Stomach smooth muscle (tissue), 2 donors: ENCODE measurements at regions not wholly inside any gene's neighbourhood (a gene's known extent, or its start where the extent isn't known, plus 50 kb on each side); places are given as distances from the start of the nearest gene placed in this dataset.

ENCODE experiments used
- H3K27ac ChIP-seq: one replicate; pipeline ENCODE4 v1.7.0; 2013; ENCODE audit warnings: mild to moderate bottlenecking, low read length, inconsistent platforms
- H3K27me3 ChIP-seq, 2 donors: one replicate each; pipeline ENCODE4 v1.7.0; 2013; ENCODE audit warnings: low read length in 2 of 2; ENCODE audit not compliant: insufficient read depth in 2 of 2, control insufficient read depth in 1 of 2
- H3K36me3 ChIP-seq, 2 donors: one replicate each; pipeline ENCODE4 v1.7.0; 2013; ENCODE audit warnings: low read length in 2 of 2; ENCODE audit not compliant: control insufficient read depth in 2 of 2, insufficient read depth in 2 of 2
- H3K4me1 ChIP-seq: one replicate; pipeline ENCODE4 v1.7.0; 2013; ENCODE audit warnings: low read length; ENCODE audit not compliant: control insufficient read depth, insufficient read depth
- H3K4me3 ChIP-seq, 2 donors: one replicate each; pipeline ENCODE4 v1.7.0; 2013; ENCODE audit warnings: low read length in 2 of 2
- H3K9ac ChIP-seq, 2 donors: one replicate each; pipeline ENCODE4 v1.7.0; 2013; ENCODE audit warnings: low read length in 2 of 2, mild to moderate bottlenecking in 1 of 2
- H3K9me3 ChIP-seq, 2 donors: one replicate each; pipeline ENCODE4 v1.7.0; 2013; ENCODE audit warnings: low read length in 2 of 2; ENCODE audit not compliant: control insufficient read depth in 2 of 2
- donor health status: healthy.
- donor health status: Pancreatic carcinoma.

- no peak overlapping the region for H3K4me3 ChIP-seq
- no peaks in the 10 kb centered on the region for H3K9me3 ChIP-seq
- H3K36me3 ChIP-seq, result no peaks in the 10 kb centered on the region
- no peaks in the 10 kb centered on the region for H3K27me3 ChIP-seq
- no peak overlapping the region for H3K9ac ChIP-seq
- H3K27ac ChIP-seq, result no peak overlapping the region
- H3K4me1 ChIP-seq, result no peaks in the 10 kb centered on the region
Observed at GRCh38 chr3:84830476-84830875, 128.3 kb upstream of the CADM2 start.

- H3K36me3 ChIP-seq, result no peaks in the 10 kb centered on the region
- H3K9me3 ChIP-seq, result no peaks in the 10 kb centered on the region
- H3K27ac ChIP-seq, result no peak overlapping the region
- H3K4me3 ChIP-seq, result no peak overlapping the region
- H3K27me3 ChIP-seq, result no peaks in the 10 kb centered on the region
- H3K4me1 ChIP-seq, result no peaks in the 10 kb centered on the region
- no peak overlapping the region for H3K9ac ChIP-seq
Observed at GRCh38 chr3:84835366-84835765, 123.4 kb upstream of the CADM2 start.

DNA sequence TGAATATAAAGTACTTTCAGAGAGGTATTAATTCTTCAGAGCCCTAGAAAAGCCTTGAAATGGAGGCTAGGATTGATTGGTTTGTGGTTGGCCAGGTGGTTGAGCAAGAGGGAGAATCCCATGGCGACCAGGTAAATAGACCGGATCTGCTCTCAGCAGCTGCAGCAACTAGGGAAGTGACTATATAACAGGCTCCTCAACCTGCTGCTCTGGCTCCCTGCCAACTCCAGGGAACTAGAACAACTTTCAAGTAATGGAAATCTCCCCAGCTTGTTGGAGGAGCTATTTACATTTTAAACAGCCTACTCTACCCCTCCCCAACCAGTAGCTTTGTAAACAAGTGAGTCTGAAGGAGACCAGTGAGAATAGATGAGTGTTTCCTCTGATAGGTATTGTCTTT, 121.8 kb upstream of the CADM2 start:
- Histone ChIP-seq H3K27ac (no peak overlapping the region), H3K9ac (no peak overlapping the region), H3K4me3 (no peak overlapping the region), H3K36me3 (no peaks in the 10 kb centered on the region), H3K27me3 (no peaks in the 10 kb centered on the region), H3K4me1 (no peaks in the 10 kb centered on the region), H3K9me3 (no peaks in the 10 kb centered on the region)

- no peaks in the 10 kb centered on the region for H3K27me3 ChIP-seq
Observed at GRCh38 chr3:84877092-84877491, 81.7 kb upstream of the CADM2 start.

DNA sequence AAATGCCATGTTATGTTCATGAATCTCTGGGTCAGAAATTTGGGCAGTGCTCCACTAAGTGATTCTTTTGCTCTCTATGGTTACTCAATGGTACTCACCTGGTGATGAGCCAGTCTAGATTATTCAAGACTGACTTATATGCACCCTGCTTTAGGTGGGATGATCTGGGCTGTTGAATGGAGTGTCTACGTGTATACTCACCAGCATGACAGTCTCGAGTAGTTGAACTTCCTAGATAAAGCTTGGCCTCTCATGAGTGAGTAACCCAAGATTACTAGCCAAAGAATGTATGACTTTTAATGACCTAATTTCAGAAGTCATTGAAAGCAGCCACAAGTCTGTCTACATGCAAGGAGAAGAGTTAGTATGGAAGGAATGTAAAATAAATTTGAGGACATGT, 77.5 kb upstream of the CADM2 start:
- no peaks in the 10 kb centered on the region for H3K36me3 ChIP-seq

More at GRCh38 chr3:84877092-84877491, 81.7 kb upstream of the CADM2 start:
- no peak overlapping the region for H3K27ac ChIP-seq
- no peak overlapping the region for H3K9ac ChIP-seq
- H3K9me3 ChIP-seq, result no peaks in the 10 kb centered on the region
- no peak overlapping the region for H3K4me3 ChIP-seq
- no peaks in the 10 kb centered on the region for H3K36me3 ChIP-seq
- H3K4me1 ChIP-seq, result no peaks in the 10 kb centered on the region

GRCh38 chr3:84885199-84885882, 73.4 kb upstream of the CADM2 start:
- Histone ChIP-seq H3K9me3 (no peaks in the 10 kb centered on the region), H3K27ac (no peak overlapping the region)

More for the DNA sequence above, 77.5 kb upstream of the CADM2 start:
- Histone ChIP-seq H3K27me3 (no peaks in the 10 kb centered on the region), H3K4me3 (no peak overlapping the region), H3K9me3 (no peaks in the 10 kb centered on the region), H3K27ac (no peak overlapping the region), H3K9ac (no peak overlapping the region), H3K4me1 (no peaks in the 10 kb centered on the region)

GRCh38 chr3:84891851-84892250, 66.9 kb upstream of the CADM2 start:
- Histone ChIP-seq H3K4me3 (no peak overlapping the region), H3K27me3 (no peaks in the 10 kb centered on the region), H3K36me3 (no peaks in the 10 kb centered on the region), H3K9ac (no peak overlapping the region), H3K4me1 (no peaks in the 10 kb centered on the region), H3K27ac (no peak overlapping the region), H3K9me3 (no peaks in the 10 kb centered on the region)

More at GRCh38 chr3:84885199-84885882, 73.4 kb upstream of the CADM2 start:
- Histone ChIP-seq H3K36me3 (no peaks in the 10 kb centered on the region), H3K4me1 (no peaks in the 10 kb centered on the region), H3K9ac (no peak overlapping the region), H3K27me3 (no peaks in the 10 kb centered on the region), H3K4me3 (no peak overlapping the region)

- H3K27me3 ChIP-seq, result no peaks in the 10 kb centered on the region
- H3K4me1 ChIP-seq, result no peaks in the 10 kb centered on the region
- H3K36me3 ChIP-seq, result no peaks in the 10 kb centered on the region
- H3K4me3 ChIP-seq, result no peak overlapping the region
- H3K9ac ChIP-seq, result no peak overlapping the region
- H3K27ac ChIP-seq, result no peak overlapping the region
- no peaks in the 10 kb centered on the region for H3K9me3 ChIP-seq
Observed at GRCh38 chr3:84893211-84893610, 65.6 kb upstream of the CADM2 start.

- H3K4me1 ChIP-seq, result no peaks in the 10 kb centered on the region
- H3K27me3 ChIP-seq, result no peaks in the 10 kb centered on the region
- H3K9me3 ChIP-seq, result no peaks in the 10 kb centered on the region
- H3K9ac ChIP-seq, result no peak overlapping the region
- no peak overlapping the region for H3K27ac ChIP-seq
- no peak overlapping the region for H3K4me3 ChIP-seq
- no peaks in the 10 kb centered on the region for H3K36me3 ChIP-seq
Observed at GRCh38 chr3:84904212-84904611, 54.6 kb upstream of the CADM2 start.

DNA sequence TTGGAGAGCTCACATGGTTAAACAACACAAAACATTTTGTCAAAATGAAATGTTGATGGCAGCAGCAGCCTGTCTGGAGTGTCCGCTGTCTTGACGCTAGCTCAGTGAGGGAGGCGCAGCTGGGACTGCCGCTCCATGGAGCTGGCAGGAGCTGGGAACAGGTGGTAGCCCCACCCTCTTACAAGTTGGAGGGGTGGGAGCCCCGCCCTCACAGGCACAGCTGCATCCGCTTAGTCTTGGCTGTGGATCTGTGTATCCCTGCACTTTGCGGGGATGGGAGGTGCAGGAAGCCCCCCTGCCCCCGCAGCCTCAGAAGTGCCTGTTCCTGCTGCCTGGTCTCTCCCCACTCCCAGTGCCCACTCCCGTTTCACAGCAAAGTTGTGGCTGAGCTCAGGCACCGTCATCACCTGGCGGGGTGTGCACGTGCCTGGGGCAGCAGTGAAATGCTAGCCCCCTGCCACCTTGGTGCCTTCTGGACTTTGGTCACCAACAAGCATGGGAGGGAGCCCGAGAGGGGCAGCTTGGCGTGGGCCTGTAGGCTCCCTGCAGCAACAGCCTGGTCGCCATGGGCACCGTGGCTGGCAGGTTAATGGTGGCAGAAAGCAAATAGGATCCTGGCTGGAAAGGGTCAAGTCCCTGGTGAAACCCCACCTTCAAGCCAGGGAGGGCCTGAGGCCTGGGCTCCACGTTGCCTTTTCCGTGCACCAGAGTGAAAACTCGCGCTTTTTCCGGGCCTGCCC, 53.8 kb upstream of the CADM2 start:
- Histone ChIP-seq H3K9ac (no peak overlapping the region), H3K4me3 (no peak overlapping the region), H3K36me3 (no peaks in the 10 kb centered on the region), H3K9me3 (no peaks in the 10 kb centered on the region), H3K4me1 (no peaks in the 10 kb centered on the region), H3K27me3 (no peaks in the 10 kb centered on the region), H3K27ac (no peak overlapping the region)

DNA sequence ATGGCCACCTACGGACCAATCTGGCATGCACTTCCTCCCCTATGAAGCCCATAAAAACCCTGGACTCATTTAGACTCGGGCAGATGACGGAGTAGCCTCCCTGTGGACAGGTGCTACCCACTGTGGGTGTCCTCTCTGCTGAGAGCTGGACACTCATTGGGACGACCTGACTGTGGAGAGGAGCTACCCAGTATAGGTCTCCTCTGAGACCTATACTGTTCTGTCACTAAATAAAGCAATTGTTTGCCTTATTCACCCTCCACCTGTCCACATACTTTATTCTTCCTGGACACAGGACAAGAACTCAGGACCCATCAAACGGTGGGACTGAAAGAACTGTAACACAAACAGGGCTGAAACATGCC, 53.3 kb upstream of the CADM2 start:
- Histone ChIP-seq H3K9ac (no peak overlapping the region), H3K4me3 (no peak overlapping the region), H3K4me1 (no peaks in the 10 kb centered on the region), H3K9me3 (no peaks in the 10 kb centered on the region), H3K27ac (no peak overlapping the region), H3K27me3 (no peaks in the 10 kb centered on the region), H3K36me3 (no peaks in the 10 kb centered on the region)
